Muscle of back (tissue), 3 donors: ENCODE measurements at regions not wholly inside any gene's neighbourhood (a gene's known extent, or its start where the extent isn't known, plus 50 kb on each side); places are given as distances from the start of the nearest gene placed in this dataset.
A peak's percentile ranks its signal among the peaks of the same experiment; 100 is the strongest.
"Not testable (repeated sequence)": the region's sequence is repeated elsewhere in the genome, so short reads cannot be mapped to it uniquely, and the experiment has no call there.

Experiments
- DNase-seq, 3 donors: peaks; one replicate each; pipeline versions ENCODE4 v3.0.0 to v3.0.0-alpha.2; 2013

DNA sequence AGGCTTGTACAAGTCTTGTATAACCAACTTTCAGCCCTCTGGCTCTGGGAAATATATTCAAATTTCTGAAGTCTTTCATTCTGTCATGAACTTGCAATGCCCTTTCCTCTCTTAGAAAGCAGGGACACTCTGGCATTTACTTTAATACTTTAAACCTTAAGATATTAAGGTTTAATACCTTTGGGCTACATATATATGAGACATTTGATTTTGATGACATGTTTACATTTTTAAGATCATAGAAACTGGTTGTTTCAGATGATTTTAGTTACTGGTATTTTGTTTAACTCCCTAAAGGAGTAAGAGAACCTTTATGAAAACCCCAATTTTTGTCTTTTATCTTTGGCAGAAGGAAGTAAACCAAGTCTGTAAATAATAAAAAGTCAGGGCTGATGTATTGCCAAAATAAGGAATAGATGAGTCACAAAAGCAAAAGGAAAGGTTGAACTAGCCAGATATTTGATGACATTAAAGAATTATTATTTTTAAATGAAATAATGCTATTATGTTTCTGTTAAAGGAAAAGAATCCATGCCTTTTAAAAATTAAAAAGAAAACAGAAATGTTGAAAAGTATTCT, 579.0 kb upstream of the CBLB start:
- peak in 1 of 3 donors; percentile 26 for DNase-seq

DNA sequence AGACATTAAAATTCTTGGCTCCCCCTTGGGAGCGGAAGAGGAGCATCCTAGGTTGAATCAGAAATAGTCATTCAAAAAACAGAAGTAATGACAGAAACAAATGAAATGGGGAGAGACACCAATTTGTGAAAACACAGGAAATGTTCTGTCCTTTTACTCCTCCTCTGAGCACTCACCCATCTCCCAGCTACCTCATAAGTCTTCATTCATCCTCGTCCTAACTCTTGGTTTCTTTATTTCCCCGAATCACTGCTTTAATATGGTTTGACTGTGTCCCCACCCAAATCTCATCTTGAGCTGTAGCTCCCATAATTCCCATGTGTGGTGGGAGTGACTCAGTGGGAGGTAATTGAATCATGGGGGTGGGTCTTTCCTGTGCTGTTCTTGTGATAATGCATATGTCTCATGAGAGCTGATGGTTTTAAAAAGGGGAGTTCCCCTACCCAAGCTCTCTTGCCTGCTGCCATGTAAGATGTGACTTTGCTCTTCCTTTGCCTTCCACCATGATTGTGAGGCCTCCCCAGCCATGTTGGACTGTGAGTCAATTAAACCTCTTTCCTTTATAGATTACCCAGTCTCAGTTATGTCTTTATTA, 579.7 kb upstream of the CBLB start:
- DNase-seq: not testable (repeated sequence)

DNA sequence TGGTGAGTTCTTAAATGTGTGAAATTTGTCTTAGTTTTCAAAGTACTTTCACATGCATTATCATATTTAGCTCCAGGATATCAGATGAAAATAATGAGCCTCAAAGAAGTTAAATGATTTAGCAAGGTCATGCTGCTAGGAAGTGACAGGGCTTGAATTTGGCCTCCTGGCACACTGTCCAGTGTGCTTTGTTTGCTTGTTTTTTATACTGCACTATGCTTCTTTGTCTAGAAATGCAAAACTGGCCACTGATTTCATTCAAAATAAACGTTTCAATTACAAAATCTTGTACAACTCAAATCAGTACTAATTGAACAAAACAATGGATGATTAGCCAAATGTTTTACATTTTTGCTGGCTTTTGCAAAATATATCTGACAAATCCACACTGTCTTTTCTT, 583.3 kb upstream of the CBLB start:
- DNase-seq: no peak

DNA sequence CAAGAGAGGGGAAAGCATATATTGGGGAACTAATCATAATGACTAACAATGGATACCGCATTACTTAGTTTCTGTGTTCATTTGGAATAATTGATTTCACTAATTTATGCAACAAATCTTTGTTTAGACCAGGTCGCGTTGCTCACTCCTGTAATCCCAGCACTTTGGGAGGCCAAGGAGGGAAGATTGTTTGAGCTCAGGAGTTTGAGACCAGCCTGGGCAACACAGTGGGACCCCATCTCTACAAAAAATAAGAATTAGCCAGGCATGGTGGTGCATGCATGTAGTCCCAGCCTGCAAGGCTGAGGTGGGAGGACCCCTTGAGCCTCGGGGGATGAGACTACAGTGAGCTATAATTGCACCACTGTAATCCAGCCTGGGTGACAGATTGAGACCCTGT, 585.7 kb upstream of the CBLB start:
- no peak for DNase-seq

DNA sequence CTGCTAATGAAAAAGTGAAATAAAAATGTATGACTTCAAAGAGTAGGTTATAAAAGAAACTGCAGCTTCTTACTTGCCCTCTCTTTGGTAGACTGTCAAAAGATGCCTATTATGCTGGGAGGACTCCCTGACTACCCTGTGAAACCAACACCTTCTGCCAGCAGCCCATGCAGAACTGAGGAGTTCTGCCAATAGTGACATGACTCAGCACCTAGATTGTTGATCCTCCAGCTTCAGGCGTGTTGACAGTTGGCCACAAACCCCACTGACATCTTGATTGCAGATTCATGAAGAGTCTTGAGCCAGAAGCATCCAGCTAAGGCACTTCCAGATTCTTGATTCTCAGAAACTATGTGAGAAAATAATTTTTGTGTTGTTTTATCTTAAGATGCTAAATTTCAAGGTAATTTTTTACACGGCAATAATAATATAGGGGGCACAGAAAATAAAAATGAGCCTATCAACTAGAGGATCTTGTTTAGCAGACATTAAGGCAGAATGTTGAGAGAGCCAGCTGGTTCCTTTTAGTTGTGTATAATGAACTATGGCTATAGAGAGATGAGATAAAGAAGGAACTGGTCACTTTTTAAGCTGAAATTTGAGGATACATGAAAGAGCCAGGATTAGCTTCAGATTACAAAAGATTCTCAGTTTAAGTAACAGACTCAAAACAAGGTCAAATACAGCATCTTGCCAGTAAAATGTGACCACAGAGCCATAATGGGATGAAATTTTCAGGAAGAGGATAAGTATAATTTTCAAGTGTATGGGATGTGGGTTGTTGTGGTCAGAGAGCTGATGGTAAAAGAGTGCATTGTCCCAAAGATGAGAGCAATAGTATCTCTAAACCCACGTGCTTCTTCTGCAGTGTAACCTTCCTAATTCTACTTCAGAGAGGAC, 588.7 kb upstream of the CBLB start:
- peak; percentile 9 to 85 (median 11) for DNase-seq

GRCh38 chr3:106458952-106459351, 590.1 kb upstream of the CBLB start:
- no peak for DNase-seq

GRCh38 chr3:106466881-106467280, 598.1 kb upstream of the CBLB start:
- DNase-seq: no peak

GRCh38 chr3:106473576-106474475, 605.0 kb upstream of the CBLB start:
- DNase-seq: no peak

- DNase-seq: peak in 1 of 3 donors; percentile 14
These were observed 613.6 kb upstream of the CBLB start for GRCh38 chr3:106482451-106482850.

GRCh38 chr3:106485217-106485616, 616.4 kb upstream of the CBLB start:
- peak; percentile 4 to 45 (median 20) for DNase-seq

- peak in 1 of 3 donors; percentile 8 for DNase-seq
These were observed 617.0 kb upstream of the CBLB start for GRCh38 chr3:106485802-106486201.

- not testable (repeated sequence) for DNase-seq
These were observed 618.3 kb upstream of the CBLB start for GRCh38 chr3:106486945-106487639.

- no peak for DNase-seq
These were observed 619.5 kb upstream of the CBLB start for GRCh38 chr3:106488331-106488730.

DNA sequence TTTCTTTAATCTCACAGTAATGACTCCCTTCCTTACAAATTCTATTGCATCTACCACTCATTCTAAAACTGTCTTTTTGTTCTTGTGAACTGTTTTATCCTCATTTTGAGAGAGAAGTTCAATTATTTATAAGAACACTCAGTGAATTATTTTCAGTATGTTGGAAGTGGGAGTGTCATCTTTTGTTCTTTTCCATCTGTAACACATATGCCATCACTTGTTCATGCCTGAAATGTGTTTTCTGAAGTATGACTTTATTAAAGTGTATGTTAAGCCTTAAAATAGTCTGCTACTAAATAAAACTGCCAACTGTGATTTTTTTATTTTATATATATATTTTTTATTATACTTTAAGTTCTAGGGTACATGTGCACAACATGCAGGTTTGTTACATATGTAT, 623.0 kb upstream of the CBLB start:
- DNase-seq: no peak

- no peak for DNase-seq
These were observed 639.6 kb upstream of the CBLB start for GRCh38 chr3:106508331-106508893.

DNA sequence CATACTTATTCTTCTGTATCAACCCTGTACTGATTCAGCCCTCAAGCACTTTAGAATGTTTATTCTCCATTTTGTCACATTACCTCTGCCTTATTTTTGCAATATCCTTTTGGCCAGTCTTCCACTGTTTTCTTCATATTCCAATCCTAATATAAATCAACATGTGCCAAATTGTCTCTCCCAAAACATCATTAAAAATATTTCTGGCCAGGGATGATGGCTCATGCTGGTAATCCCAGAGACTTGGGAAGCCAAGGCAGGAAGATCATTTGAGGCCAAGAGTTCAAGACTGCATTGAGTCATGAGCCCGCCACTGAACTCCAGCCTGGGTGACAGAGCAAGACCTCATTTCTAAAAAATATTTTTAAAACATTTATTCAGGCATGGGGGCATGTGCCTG, 641.4 kb upstream of the CBLB start:
- DNase-seq: no peak

- DNase-seq: no peak
These were observed 644.0 kb upstream of the CBLB start for GRCh38 chr3:106512846-106513245.

GRCh38 chr3:106514431-106514830, 645.6 kb upstream of the CBLB start:
- DNase-seq: peak in 1 of 3 donors; percentile 9

DNA sequence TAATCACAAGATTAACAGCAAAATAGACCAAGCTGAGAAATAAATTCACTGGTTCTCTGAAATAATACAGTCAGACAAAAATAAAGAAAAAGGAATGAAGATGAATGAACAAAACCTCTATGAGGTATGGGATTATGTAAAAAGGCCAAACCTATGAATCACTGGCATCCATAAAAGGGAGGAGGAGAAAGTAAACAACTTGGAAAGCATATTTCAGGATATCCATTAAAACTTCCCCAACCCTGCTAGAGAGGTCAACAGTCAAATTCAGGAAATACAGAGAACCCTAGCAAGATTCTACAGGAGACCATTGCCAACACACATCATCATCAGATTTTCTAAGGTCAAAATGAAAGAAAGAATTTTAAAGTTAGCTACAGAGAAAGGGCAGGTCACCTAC, 649.7 kb upstream of the CBLB start:
- no peak for DNase-seq

DNA sequence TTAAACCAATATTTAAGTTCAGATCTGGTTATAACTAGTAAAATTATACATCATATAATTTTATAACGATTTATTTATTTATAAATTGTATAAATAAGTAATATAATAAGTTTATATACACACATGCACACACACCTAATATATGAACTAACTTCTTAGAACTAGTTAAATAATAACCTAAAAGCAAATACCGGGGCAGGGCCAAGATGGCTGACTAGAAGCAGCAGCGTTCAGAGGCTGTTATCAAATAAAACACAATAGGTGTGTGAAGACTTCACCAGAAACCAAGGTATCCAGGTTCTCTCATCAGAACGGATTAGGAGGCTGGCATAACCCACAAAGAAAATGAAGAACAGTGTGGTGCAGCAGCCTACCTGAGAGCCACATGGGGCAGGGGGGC, 653.6 kb upstream of the CBLB start:
- DNase-seq: no peak

DNA sequence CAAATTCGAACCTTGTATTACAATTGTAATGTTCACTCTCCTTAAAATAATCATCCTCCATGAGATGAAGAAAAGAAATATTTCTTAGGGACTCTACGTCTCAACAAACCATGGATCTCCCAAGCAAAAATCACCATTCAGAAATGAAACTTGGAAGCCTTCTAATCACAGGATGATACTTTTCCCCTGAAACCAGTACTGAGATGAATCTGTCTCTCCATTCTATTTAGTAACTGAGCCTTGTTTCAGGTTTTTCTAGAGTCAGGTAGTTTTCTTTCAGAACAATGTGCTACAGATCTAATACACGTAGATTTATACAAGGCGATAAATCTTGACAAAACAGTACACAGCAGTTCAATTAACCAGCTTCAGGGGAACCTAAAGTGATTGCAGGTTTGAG, 660.1 kb upstream of the CBLB start:
- DNase-seq: no peak
